GM19043 (cell line): ENCODE measurements at regions not wholly inside any gene's neighbourhood (a gene's known extent, or its start where the extent isn't known, plus 50 kb on each side); places are given as distances from the start of the nearest gene placed in this dataset.

Experiments used
- ATAC-seq: cut with Tn5 transposase; IDR thresholded peaks from one replicate; pipeline ENCODE4 v1.9.1; 2021; ENCODE audit warnings: low read depth; ENCODE audit not compliant: unreplicated experiment

- ATAC-seq, result peak; percentile 67
Observed at GRCh38 chr2:180124273-180125139, 117.4 kb upstream of the CWC22 start.

DNA sequence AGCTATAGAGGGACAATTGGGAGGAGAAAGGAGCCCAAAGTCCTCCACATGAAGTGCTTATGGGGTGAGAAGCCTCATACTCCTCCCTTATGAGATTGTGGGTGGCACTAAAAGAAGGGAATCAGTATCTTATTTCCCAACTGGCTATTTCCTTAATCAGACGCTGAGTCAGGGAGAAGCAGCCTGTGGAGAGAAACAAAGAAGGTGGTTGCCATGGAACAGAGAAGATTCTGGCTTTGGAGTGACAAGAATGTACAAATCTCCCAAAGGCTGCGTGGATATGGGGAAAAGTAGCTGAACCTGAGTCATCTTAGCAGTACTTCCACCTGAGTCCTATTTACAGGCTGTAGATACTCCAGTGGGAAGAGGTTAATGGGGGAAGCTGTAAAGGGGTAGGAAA is 115.8 kb upstream of the CWC22 start:
- ATAC-seq, result no peak

GRCh38 chr2:180115675-180116074 is 108.6 kb upstream of the CWC22 start:
- ATAC-seq, result no peak

DNA sequence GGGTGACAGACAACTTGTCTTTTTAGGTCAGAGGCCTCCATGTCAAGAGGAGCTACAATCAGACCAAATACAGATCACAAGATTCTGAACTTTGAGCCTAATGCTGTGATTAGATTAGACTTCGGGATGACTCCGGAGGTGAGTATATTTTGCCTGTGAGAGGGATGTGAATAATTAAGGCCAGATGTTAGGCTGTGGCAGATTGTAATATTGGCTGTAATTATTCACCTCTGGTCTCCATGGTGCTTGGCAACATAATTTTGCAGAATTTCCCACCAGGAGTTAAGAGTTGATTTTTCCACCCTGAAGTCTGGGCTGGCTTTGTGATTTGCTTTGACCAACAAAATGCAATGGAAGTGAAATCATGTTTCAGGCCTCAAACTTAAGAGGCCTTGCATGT is 108.2 kb upstream of the CWC22 start:
- no peak for ATAC-seq

DNA sequence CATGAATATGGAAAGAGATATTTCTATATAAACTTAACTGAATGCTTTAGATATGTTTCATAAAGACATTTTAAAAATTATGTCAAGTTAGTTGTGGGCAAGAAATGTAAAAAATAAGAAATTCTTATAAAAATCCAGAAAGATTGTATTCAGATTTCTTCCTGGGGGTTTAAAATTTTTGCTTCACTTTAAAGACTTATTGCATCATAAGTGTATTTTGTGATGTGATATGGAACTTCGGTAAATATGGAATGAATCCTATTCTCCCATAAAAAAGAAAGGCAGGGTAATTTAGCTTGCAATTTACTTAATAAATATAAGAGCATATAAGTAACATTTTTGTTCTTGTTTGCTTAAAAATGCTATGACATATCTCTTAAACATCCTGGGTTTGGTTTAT is 104.8 kb upstream of the CWC22 start:
- no peak for ATAC-seq

GRCh38 chr2:180110469-180110868 is 103.4 kb upstream of the CWC22 start:
- ATAC-seq, result no peak

GRCh38 chr2:180101846-180102245 is 94.7 kb upstream of the CWC22 start:
- ATAC-seq, result no peak

GRCh38 chr2:180099308-180099707 is 92.2 kb upstream of the CWC22 start:
- ATAC-seq, result no peak

DNA sequence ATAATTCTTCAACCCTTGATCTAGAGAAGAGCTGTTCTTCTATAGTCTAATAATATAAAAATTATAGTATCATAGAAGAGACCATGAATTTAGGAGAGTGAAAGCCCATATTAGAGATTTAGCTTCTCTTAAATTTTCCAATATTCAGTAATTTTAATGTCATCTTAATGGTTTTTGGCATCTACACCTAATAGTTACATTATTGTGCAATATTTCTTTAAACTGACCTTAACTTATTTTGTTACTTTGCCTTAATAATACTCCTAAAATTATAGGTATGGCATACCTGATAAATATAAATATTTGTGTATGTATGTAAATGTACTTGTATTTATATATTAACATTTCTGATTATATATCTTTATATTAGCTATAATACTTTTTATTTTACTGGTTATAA is 78.0 kb upstream of the CWC22 start:
- no peak for ATAC-seq

DNA sequence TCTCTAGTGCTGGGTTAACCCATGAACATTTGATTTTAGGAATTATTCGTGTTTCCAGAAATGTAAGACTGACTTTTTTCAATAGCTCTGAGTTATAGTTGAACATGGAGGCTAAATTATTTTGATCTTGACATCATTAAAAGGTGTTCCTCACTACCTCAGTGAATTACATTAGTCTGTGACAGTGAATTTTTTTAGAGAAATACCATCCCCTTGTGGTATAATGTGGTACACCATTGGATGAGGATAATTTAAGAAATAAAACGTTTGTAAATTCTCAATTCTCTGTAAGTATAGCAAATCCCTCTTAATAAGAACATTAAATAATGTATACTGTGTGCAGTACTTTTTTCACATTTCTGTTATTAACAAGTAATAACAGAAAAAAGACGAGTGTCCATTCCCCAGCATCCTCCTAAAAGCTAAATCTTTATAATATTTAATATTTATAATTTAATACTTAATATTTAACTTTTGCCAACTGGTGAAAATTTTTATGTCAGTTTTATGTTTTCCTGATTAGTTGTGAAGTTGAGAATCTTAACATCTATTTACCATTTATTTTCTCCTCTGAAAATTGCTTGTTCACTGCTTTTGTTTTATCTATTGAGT is 70.3 kb upstream of the CWC22 start:
- ATAC-seq, result no peak

DNA sequence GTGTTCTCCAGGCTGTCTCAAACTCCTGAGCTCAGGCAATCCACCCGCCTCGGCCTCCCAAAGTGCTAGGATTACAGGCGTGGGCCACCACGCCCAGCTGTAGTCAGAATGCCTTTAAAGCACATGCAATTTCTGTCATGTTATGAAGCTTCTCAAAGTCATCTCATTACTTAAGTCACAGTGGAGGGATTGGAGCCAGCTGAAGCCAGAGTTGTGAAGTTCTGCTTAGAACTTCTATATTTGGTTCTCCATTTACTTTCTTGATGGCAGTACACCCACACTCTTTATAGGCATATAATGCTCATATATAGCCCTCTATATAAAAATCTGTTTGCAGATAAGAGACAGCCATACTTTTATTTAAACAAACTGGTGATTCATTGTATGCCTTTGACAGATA is 68.8 kb upstream of the CWC22 start:
- no peak for ATAC-seq

DNA sequence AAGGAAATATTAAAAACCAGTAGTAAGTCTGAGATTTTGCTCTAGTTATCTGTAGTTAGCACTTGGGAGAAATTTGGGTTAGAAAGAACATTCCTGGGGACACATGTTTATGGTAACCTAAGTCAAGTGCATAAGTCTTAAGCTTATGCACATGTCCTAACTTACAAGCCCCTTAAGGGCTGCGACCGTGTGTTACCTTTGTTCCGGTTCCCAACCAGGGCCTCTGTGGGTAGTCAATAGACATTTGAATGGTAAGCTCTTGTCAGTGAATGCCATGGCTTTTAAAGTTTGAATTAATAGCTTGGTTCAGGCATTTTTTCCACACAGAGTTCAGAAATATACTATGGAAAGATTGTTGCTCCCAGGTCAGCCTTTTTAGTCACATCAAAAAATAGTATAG is 64.7 kb upstream of the CWC22 start:
- ATAC-seq, result no peak

GRCh38 chr2:180063494-180064092 is 56.5 kb upstream of the CWC22 start:
- no peak for ATAC-seq

DNA sequence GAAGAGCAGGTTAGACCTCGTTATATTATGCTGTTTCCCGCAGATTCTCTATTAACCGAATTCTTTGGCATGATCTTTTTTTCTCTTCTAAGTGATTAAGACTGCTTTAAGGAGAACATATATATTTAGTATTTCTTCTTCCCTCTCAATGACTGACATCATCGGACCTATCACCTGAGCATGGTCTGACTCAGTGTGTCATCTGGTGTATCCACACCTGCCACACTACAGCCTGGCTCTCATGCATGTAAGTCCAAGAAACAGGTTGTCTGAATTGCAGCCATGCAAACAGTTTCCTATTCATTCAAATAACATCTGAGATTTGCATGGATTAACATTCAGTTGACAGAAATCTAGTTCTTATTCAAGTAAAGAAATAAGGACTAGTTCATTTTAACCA is 55.1 kb upstream of the CWC22 start:
- ATAC-seq, result no peak

GRCh38 chr2:180061546-180061945 is 54.4 kb upstream of the CWC22 start:
- ATAC-seq, result no peak

- ATAC-seq, result no peak
Observed at GRCh38 chr2:180061085-180061484, 54.0 kb upstream of the CWC22 start.

DNA sequence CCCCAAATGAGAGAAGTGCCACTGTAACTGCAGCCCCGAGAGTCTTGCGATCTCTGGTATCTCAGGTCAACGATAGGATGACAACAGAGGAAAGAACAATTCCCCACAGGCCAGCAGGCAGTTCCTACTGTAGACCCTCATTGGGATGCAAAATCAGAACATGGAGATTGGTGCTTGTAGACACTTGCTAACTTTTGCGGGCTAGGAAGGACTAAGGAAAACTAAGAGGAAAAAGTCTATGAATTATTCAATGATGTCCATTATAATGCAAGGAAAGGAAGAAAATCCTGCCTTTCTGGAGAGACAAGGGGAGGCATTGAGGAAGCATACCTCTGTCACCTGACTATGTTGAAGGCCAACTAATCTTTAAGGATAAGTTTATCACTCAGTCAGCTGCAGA is 51.9 kb upstream of the CWC22 start:
- no peak for ATAC-seq

DNA sequence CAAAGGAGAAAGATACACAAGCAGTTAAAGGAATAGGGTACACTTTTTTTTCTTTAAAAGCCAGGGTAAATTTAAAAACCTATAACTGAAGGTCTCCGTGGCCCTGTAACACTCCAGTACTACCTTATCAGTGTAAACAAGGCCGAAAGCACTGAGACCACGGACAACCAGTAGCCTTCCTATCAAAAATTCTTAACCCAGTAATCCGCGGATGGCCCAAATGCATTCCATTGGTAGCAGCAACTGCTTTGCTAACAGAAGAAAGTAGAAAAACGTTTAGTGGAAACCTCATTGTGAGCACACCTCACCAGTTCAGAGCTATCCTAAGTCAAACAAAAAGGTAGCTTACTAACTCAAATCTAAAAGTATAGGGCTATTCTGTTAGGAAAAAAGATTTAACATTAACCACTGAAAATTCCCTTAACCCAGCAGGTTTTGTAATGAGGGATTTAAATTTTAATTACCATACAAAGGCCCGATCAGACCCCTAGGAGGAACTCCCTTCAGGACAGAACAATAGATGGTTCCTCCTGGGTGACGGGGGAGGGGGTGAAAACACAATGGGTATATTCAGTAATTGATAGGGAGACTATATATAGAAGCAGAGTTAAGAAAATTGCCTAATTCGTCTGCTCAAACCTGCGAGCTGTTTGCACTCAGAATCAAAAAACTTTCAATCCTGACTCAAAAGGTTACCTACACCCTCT is 50.8 kb upstream of the CWC22 start:
- ATAC-seq, result no peak
